ENCODE measurements at regions not wholly inside any gene's neighbourhood (a gene's known extent, or its start where the extent isn't known, plus 50 kb on each side); places are given as distances from the start of the nearest gene placed in this dataset.

DNA sequence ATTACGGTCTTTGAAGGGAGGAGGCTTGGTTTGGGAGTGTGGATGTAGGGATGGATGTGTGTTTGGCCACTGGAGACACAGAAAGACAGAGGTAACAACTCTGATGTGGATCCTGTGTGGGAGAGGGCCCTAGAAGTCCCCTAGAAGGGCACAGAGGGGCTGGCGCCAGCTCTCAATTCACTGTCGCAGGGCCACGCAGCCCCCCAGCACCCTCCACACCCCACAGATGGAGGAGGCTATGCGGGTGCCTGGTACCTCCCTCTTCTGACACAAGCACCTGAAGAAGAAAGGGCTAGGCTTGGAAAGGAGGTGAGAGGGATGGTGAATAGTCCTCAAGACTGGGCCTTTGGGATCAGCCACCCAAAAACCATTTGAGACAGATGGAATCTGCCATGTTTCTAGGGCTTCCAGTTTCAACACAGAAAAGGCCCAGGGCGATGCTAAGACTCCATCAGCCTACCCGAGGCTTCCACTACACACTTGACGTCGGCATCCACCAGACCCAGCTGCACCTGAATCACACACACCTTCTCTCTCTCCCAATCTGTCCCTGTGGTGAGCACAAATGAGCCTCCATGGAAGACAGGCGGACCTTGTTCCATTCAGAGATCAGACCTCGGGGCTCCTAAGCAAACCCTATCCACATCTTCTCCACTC lies 413.5 kb upstream of the HS6ST1 start (continued):
- TF ChIP-seq, protein P1, sequence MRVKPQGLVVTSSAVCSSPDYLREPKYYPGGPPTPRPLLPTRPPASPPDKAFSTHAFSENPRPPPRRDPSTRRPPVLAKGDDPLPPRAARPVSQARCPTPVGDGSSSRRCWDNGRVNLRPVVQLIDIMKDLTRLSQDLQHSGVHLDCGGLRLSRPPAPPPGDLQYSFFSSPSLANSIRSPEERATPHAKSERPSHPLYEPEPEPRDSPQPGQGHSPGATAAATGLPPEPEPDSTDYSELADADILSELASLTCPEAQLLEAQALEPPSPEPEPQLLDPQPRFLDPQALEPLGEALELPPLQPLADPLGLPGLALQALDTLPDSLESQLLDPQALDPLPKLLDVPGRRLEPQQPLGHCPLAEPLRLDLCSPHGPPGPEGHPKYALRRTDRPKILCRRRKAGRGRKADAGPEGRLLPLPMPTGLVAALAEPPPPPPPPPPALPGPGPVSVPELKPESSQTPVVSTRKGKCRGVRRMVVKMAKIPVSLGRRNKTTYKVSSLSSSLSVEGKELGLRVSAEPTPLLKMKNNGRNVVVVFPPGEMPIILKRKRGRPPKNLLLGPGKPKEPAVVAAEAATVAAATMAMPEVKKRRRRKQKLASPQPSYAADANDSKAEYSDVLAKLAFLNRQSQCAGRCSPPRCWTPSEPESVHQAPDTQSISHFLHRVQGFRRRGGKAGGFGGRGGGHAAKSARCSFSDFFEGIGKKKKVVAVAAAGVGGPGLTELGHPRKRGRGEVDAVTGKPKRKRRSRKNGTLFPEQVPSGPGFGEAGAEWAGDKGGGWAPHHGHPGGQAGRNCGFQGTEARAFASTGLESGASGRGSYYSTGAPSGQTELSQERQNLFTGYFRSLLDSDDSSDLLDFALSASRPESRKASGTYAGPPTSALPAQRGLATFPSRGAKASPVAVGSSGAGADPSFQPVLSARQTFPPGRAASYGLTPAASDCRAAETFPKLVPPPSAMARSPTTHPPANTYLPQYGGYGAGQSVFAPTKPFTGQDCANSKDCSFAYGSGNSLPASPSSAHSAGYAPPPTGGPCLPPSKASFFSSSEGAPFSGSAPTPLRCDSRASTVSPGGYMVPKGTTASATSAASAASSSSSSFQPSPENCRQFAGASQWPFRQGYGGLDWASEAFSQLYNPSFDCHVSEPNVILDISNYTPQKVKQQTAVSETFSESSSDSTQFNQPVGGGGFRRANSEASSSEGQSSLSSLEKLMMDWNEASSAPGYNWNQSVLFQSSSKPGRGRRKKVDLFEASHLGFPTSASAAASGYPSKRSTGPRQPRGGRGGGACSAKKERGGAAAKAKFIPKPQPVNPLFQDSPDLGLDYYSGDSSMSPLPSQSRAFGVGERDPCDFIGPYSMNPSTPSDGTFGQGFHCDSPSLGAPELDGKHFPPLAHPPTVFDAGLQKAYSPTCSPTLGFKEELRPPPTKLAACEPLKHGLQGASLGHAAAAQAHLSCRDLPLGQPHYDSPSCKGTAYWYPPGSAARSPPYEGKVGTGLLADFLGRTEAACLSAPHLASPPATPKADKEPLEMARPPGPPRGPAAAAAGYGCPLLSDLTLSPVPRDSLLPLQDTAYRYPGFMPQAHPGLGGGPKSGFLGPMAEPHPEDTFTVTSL (CRISPR knock-in tag; IDR thresholded peaks at IDR 0.05; ENCODE audit: borderline replicate concordance): no peak
- TF ChIP-seq HNRNPL (IDR thresholded peaks at IDR 0.05; ENCODE audit: low read depth, low read length): no peak
- TF ChIP-seq, protein P2, sequence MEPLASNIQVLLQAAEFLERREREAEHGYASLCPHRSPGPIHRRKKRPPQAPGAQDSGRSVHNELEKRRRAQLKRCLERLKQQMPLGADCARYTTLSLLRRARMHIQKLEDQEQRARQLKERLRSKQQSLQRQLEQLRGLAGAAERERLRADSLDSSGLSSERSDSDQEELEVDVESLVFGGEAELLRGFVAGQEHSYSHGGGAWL (CRISPR knock-in tag; IDR thresholded peaks at IDR 0.05): no peak
- TF ChIP-seq MED8 (CRISPR knock-in tag; IDR thresholded peaks at IDR 0.05; ENCODE audit: insufficient replicate concordance): no peak
- TF ChIP-seq, protein P3, sequence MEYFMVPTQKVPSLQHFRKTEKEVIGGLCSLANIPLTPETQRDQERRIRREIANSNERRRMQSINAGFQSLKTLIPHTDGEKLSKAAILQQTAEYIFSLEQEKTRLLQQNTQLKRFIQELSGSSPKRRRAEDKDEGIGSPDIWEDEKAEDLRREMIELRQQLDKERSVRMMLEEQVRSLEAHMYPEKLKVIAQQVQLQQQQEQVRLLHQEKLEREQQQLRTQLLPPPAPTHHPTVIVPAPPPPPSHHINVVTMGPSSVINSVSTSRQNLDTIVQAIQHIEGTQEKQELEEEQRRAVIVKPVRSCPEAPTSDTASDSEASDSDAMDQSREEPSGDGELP (IDR thresholded peaks at IDR 0.05; ENCODE audit: borderline replicate concordance, low read depth): no peak
